ENCODE measurements at regions not wholly inside any gene's neighbourhood (a gene's known extent, or its start where the extent isn't known, plus 50 kb on each side); places are given as distances from the start of the nearest gene placed in this dataset.

DNA sequence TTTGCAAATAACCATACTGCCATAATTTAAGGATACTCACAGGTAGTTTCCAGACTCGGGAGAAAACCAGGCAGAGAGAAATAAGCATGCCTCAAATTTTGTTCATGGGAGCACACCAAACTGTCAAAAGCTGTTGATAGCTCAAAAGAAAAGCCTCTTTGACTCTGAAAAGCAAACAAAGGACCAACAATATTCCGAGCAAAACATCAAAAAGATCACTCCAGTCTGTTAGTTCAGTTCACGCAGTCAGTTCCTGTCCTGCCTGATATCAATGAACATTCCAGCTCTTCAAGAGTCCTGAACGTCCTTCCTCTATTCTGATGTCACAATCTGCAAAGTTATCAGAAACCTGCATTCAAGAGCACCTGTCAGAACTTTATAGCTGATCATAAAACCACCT is 78.7 kb downstream of the RRM2 start:
- no peak for DNase-seq (ENCODE audit: low read depth)

DNA sequence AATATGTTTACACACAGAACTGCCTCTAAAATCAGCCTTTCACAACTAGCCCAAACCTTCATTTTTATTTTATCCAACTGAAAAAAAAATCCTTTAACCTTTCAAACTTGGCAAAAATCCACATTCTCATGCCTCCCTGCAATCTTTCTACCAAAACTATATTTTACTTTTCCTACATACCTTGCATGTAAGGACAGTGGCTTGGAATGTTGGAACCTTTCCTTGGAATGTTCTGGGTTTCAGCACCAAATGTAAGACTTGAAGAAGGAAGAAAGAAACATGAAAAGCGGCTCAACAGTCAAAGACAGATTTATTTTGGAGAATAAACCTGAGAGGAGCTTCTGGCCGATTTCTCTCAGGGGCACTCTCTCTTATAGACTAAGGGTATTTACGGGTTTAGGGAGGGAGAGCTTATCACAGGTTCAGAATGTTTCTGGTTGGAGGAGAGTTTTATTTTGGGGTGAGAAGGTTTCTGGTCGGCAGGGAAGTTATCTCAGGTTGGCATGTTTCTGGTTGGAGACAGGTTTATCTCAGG is 79.7 kb downstream of the RRM2 start:
- DNase-seq (ENCODE audit: low read depth) = peak; percentile 14

DNA sequence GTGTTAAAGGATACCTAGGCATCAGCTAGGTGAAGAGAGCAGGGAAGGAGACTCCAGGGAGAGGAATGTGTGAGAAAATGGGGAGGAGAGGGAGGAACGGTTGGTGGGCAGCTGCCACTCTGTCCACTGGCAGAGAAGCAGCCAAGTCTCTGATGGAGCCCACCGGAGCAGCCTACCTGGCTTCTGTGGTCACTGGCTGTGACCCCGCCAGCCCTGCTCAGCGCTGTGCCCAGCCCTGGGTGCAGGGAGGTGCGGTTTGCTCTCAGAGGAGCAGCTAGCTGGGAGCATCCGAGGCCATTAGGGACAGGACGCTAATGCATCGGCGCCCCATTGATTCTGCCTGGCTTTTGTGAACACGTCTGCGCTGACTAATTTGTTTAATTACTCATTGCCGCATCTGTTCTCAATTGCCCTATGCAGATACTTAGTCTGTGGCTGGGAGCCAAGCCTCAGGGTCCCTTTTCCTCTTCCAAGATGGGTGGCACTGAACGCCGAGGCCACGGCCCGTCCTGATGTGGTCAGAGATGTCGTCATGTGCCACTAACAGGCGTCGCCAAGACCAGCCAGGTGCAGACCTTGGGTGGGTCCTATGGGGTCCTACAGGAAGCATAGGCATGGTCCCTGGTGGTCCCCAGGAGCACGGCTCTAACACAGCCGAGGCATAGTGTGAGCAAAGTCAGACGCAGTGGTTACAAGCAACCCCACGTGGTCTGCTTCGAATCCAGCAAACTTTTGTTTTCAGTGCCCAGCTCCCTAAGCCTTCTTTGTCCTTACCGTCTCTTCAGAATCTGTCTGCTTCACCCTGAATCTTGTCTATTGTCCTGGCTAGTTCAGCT is 82.0 kb downstream of the RRM2 start:
- peak; percentile 10 for DNase-seq (ENCODE audit: low read depth)

DNA sequence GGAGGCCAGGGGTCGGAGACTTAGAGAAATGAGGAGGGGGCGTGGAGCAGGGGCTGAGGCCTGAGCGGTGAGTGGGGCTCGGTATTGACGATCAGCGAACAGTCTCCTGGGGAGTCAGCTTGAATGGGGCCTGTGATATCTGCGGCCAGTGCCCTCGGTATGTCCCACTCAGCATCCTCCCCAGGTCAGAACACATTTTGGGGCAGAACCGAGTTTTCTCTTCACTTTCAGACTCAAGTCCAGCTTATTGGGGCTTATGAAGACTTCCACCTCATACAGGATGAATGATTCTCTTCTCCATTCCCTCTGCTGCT is 82.6 kb downstream of the RRM2 start:
- no peak for DNase-seq (ENCODE audit: low read depth)

DNA sequence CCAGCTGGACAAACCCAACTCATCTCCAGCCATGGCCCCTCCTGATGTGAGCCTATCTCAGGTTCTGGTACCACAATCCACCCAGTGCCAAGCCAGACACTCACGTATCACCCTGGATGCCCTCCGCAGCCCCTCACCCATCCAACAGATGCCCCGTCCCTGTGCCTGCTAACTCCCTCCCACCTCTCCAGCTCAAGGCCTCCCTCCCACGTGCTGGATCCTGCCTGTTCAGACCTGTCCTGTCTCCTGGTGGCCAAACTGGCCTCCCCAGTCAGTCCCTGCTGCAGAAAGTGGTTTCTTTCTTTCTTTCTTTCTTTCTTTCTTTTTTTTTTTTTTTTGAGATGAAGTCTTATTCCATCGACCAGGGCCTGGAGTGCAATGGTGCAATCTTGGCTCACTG is 86.2 kb downstream of the RRM2 start:
- no peak for DNase-seq (ENCODE audit: low read depth)

DNA sequence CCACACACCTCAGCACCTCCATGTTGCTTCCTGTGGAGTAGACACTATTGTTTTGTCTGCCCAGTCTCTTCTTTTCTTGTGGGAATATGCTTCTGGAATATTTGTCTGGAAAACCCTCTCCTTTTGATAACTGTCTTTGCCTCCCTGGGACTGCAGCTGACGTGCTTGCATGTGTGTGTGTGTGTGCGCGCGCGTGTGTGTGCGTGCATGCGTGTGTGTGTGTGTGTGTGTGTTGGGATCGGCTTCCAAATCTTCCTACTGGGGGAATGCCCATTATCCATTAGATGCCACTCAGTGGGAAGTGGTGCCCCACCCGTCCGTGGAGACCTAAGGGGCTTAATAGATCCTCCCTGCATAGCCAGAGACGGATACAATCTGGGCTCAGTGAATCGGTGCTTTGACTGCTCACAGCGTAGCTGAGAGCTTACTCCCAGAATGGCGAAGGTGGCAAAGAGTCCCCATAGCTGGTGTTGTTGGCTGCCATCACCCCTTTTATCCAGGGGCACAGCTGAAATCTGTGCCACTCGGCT is 86.9 kb downstream of the RRM2 start:
- DNase-seq (ENCODE audit: low read depth) = no peak

DNA sequence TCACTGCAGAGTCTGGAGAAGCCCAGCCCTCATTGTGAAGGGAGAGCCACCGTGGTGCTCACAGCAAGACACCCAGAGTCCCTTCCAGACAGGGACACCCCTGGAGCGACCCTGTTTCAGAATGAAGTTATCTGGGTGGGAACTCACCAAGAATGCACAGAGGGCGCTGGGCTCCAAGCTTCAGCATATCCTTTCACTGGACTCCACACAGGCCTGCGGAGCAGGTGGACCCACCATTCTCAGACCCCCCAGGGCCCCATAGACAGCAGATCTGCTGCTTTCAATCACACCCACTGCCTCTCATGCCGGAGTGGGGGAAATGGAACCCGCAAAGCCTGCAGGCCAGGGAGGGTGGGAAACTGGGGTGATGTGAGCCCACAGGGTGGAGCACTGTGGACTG is 87.8 kb downstream of the RRM2 start:
- no peak for DNase-seq (ENCODE audit: low read depth)

DNA sequence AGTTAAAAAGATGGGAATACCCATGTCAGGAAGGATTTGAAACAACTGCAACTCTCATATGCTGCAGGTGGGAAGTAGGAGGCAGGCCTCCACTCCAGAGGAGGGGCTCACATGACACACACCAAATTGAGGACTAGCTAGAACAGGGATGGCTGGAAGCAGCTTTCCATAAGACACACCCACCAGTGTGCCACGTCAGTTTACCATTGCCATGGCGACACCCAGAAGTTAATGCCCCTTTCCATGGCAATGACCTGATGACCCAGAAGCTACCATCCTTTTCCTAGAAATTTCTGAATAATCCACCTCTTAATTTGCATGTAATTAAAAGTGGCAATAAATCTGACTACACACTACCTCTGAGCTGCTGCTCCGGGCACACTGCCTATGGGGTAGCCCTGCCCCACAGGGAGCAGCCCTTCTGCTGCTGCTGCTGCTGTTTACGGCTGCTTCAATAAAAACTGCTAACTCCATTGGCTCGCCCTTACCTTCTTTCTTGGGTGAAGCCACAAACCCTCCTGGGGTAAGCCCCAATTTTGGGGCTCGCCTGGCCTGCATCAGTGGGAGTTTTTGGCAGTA is 89.4 kb downstream of the RRM2 start:
- no peak for DNase-seq (ENCODE audit: low read depth)

DNA sequence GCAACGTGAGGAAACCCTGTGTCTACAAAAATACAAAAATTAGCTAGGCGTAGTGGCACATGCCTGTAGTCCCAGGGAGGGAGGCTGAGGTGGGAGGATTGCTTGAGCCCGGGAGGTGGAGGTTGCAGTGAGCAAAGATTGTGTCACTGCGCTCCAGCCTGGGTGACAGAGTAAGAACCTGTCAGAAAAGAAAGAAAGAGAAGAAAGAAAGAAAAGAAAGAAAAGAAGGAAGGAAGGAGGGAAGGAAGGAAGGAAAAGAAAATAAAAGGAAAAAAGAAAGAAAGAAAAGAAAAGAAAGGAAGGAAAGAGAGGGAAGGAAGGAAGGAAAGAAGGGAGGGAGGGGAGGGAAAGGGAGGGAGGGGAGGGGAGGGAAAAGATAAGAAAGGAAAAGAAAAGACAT is 89.9 kb upstream of the HPCAL1 start:
- DNase-seq (ENCODE audit: low read depth) = no peak

DNA sequence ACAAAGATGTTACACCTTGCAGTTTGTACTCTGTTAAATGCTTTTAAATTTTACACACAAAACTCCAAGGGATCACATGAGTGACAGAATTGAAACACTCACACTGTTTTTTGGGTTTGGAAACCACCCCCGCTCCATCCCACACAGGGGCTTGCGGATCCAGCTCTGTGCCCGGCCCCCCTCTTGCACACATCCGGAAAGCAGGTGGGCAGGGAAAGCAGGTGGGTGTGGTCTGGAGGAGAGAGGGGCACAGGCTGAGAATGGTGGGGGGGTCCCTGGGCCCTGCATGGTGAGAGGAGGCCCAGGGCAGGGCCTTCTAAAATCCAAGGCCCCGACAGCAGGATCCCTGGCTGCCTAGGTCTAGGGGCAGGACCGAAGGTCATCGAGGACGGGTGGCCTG is 88.5 kb upstream of the HPCAL1 start:
- DNase-seq (ENCODE audit: low read depth) = no peak

DNA sequence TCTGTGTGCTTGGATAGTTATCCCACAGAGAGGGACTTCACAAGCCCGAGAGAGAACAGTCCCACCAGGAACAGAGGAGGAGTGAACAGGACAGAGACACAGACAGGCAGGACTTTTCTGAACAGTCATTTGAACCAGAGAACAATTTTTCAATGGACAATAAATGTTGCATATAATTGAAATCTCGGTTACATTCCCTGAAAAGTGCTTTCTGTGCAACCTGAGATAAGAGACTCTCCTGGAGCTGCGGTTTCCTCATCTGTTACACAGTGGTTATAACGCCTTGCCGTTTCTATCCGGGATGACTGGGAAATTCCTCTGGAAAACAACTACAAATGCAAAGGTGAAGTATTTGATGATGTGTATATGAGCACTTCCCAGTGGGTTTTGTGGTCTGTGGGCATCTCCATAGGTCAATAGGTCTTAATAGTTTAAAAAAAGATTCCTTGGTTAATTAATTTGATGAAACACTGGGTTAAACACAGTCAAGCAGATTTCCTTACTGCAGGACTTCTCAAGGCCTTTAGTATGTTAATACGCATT is 87.2 kb upstream of the HPCAL1 start:
- no peak for DNase-seq (ENCODE audit: low read depth)

DNA sequence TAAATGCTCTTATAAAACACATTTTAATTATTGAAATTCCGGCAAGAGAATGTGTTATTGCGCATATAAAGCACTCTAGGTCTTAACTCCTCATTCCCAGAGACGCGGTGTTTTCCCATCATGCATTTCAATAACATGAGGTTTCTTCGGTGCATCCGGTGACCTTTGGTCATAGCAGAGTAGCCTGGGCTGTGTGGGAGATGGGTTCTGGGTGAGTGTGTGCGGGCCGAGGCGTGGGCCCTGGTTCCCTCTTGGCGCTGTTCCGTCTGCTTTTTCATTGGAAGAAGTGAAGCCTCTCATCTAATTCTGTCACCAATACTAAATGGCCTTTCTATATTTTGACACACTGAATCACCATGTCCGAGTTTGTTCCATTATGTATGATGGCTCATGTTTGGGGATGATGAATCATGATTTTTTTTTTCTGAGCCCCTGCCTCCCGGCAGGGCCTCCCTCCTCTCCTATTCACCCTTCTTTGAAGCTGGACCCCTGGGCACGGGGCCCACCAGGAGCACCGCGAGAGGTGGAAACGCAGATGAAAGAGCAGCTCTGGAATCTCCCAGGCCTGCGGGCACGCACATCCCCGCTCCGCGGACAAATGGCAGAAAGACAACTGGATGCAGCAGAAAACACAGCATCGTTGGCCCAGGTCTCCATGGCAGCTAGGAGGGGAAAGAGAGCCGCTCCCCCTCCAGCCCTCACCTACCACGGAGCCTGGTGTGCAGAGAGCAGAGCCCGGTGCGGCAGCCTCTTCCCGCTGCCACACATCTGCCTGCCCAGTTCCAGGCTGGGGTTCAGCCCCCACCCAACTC is 85.8 kb upstream of the HPCAL1 start:
- DNase-seq (ENCODE audit: low read depth) = no peak

DNA sequence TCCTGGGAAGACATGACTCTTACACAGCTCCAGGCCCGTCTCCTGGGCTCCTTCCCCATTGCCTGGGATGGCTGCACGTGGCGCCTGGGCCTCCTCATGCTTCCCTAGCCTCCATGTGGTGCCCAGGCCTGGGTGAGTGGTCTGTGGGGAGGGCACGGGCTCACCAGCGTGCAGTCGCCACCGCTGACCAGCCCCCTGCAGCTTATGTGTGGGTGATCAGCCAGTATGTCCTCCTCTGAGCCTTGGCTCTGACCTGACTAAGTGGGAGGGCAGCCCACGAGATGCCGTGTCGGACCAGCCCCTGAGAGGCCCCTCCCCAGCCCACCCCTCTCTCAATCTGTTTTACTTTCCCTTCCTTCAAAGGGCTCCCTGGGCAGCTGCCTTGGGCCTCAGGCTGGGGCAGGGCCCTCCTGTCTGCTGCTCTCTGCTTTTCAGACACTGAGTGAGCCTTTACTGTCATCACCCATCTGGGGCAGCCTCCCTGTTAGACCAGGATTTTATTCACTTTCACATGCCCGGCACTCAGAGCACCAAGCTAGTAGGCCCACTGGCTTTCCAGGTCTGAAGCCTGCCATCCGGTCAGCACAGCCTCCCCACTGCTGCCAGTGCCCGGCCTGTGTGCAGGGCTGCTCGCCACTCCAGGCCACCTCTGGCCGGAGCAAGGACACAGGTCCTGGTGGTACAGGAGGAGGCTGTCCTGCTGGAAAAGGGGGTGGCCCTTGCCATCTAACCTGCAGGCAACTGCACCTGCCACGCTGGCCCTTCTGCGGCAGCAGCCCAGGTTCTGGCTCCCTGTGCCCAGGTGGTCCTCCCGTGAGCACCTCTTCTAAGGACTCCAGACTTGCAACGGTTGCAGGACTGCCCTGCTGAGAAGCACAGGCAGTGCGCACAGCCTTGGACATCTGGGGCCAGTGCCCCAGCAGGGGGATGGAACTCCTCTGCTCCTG is 84.9 kb upstream of the HPCAL1 start:
- no peak for DNase-seq (ENCODE audit: low read depth)

DNA sequence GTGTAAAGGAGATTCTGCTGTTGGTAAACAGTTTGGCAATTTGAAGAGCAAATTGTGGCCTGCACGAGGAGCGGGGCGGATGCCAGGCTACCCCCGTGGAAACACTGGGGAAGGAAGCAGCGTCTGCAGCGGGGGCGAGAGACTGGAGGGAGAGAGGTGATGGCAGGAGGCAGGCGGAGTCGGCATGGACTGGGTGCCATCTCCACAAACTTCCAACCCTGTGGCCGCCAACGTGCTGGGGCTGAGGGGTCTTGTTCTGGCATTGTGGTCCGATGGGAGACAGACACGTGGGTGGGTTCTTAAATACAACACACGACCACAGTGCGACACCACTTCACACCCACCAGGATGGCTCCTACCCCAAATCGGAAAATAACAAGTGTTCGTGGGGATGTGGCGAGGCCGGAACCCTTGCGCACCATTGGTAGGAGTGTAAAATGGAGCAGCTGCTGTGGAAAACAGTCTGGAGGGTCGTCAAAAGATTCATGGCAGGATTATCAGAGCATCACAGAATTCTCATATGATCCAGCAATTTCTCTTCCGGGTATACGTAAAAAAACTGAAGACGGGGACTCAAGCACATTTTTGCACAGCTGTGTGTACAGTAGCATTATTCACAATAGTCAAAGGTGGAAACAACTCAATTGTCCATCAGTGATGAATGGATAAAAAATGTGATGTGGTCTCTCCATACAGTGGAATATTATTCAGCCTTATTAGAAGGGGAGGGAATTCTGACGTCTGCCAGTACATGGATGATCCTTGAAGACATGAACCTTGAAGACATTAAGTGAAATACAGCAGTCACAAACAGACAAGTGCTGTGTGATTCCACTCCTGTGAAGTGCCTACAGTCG is 82.4 kb upstream of the HPCAL1 start:
- no peak for DNase-seq (ENCODE audit: low read depth)

DNA sequence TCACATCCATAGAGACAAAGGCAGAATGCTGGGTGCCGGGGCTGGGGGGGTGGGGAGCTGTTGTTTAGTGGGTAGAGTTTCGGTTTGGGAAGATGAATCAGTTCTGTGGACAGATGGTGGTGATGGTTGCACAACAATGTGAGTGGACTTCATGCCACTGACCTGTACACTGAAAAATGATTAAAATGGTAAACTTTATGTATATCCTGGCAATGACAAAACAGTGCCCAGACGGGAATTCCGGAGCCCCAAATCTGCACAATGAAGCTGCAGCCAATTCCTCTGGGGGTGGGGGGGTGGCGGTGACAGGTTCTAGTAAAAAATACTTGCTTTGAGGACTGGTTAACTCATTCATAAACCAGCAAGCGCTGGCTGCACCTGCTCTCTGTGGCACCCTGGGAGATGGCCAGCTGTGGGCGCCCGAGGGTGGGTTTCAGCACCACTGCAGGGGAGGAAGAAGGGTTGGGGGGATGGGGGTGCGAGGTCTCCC is 81.8 kb upstream of the HPCAL1 start:
- DNase-seq (ENCODE audit: low read depth) = peak; percentile 72

DNA sequence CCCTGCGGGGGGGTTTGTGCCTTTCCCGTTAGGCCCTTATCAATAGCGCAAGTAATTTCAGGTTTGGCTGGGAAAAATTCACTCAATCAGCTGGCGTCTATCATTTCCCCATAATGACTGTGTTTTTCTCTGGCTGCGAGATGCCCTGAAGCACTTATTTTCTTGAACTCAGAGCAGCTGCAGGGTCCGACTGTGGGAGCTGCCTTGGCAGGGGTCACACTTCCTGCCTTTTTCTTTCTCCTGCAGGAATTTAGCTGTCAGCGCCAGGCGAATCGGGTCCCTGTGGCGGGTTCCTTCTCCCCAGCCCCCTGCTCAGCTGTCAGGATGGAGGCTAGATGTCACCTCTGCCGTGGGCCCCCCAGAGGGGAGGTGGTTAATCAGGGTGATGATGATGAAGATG is 81.3 kb upstream of the HPCAL1 start:
- no peak for DNase-seq (ENCODE audit: low read depth)

DNA sequence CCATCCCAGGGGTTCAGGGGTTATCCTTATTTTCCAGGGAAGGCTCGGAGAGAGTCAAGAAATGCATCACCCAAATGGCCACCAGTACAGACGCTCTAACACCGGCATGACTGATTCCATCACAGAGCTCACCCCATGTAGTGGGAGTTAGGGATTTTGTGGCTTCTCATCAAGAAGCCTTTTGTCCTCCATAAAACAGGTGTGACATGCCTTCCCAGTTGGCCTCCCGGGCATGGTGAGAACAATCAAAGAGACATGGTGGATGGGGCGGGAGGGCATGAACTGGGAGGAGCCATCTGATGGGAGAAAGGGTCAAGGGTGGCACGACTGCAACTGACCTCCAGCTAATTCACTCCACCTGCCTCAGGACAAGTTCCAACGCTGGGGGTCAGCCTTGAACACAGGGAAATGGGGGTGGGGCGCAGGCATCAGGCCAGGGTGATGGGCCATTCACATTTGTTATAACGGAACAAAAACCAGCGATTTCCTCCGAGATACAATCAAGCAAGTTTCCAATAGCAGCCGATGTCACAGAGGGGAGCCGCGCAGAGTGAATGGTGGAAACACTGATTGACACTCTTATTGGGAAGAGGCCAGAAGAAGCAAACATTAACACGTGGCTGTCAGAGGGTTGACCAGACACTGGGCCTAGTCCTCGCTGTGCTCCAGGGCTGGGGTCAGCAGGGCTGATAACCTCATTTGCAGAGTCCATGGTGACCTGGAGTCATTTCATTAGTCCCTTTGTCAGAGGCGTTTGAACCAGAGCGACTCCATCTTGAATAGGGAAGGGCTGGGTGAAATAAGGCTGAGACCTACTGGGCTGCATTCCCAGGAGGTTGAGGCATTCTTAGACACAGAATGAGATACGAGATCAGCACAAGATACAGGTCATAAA is 80.5 kb upstream of the HPCAL1 start:
- DNase-seq (ENCODE audit: low read depth) = no peak

DNA sequence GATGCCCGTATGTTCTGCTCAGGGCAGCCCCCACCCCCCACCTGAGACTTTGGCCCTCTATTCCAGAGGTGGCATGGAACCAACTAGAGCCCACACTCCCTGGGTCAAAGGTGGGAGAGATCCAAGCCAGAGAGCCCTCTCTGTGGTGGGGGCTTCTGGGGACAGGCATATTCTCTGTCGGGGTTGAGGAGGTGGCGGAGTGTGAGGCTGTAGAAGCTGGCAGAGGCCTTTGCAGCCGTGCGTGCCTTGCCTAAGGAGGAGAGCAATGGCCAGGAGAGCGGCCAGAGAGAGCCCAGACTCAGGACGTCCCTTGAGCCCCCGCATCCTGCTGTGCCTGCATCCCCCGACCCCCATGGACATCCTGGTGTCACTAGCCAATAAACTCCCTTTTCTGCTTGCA is 79.2 kb upstream of the HPCAL1 start:
- no peak for DNase-seq (ENCODE audit: low read depth)

All from fibroblast of gingiva (primary cell).